ENCODE measurements at regions not wholly inside any gene's neighbourhood (a gene's known extent, or its start where the extent isn't known, plus 50 kb on each side); places are given as distances from the start of the nearest gene placed in this dataset.

DNA sequence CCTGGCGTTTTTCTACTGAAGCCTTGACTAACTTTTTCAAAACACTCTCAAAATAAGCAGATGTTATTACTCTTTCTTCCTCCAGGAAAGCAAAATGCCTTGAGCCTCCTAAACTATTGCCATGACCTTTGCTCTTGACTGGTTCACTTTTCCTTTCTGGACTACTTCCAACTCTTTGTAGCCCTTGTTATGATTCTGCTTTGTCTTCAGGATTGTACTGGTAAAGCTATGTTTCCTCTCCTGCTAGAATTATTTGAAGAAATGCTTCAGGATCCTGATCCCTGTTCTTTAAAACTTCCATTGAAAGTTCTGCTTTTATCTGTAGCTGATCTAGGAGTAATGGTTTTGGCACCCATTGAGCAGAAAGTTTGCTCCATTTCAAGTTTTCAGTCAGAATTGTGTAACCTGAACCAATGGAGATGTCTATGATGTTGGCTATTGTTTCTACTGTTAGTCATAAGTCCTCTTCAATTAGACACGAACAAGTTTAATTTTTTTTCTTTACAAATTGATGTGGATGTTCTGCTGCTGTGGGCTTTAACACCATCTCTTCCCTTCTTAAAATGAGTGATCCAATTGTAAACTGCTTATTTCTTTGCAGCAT, 1356.4 kb downstream of the EFNA5 start:
- TF ChIP-seq, protein P1, sequence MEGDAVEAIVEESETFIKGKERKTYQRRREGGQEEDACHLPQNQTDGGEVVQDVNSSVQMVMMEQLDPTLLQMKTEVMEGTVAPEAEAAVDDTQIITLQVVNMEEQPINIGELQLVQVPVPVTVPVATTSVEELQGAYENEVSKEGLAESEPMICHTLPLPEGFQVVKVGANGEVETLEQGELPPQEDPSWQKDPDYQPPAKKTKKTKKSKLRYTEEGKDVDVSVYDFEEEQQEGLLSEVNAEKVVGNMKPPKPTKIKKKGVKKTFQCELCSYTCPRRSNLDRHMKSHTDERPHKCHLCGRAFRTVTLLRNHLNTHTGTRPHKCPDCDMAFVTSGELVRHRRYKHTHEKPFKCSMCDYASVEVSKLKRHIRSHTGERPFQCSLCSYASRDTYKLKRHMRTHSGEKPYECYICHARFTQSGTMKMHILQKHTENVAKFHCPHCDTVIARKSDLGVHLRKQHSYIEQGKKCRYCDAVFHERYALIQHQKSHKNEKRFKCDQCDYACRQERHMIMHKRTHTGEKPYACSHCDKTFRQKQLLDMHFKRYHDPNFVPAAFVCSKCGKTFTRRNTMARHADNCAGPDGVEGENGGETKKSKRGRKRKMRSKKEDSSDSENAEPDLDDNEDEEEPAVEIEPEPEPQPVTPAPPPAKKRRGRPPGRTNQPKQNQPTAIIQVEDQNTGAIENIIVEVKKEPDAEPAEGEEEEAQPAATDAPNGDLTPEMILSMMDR (IDR thresholded peaks at IDR 0.05; ENCODE audit: extremely low read depth, missing control alignments): no peak
- no peak for DNase-seq (ENCODE audit: low spot score)

DNA sequence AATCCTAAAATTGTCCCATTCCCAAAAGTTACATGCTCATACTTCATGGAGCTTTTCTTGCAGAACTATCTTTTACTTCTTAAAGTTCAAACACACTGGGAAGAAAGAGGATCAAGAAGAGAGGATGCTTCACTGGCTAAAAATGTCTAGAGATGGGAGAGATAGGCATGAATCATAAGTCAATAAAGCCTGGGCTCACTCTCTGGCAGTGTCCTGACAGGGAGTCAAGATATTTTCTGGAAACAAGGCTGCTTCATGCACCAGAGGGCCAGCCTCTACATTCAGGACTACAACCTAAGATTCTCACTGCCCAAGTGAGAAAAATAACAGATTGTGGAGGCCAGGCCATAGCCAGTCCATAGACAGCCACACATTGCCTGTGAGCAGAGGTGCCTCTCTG, 1358.4 kb downstream of the EFNA5 start:
- no peak for DNase-seq (ENCODE audit: low spot score)
- TF ChIP-seq, protein P1 (IDR thresholded peaks at IDR 0.05; ENCODE audit: extremely low read depth, missing control alignments): no peak

DNA sequence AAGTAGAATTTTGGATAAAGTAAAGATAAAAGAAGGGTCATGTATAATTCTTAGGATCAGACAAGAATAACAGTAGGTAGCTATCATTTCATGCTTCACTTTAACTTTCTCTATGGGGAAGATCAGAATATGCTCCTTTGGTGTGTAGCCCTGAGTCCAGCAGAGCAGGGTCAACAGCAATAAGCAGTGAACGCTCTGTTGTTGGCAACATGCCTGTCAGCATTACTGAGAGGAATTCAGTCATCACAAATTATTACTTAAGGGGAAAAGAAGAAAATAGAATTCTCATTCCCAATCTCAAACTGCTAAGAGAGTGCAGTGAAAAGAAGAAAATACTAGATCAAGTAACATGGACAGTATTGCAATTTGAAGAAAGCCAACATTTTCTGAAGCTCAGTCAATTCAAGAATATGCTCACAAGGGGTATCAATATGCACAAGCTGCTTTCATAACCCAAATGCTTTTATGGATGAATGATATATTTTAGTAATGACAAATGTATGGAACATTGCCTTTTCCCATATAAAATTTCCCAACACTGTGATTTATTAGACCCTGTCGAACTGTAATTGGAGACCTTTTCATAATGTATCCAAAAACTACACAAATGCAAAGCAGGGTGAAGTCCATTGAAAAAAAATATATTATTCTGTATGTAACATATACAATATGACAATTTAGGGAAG, 1359.4 kb downstream of the EFNA5 start:
- TF ChIP-seq, protein P1 (IDR thresholded peaks at IDR 0.05; ENCODE audit: extremely low read depth, missing control alignments): no peak
- DNase-seq (ENCODE audit: low spot score): no peak

DNA sequence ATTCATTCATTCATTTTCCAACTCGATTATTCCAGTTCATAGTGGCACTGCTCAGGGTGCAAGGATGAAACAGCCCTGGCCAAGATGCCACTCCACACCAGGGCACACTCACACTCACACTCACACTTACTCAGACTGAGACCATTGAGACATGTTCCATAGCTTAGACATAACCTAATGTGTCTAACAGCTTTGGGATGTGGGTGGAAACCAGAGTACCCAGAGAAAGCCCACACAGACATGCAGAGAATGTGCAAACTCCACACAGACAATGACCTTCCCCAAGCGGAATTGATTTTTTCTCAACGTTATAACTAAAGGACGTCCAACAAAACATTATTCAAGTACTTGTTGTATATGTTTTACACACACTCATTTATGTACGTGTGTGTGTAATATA, 1363.5 kb downstream of the EFNA5 start:
- no peak for DNase-seq (ENCODE audit: low spot score)
- TF ChIP-seq, protein P1 (IDR thresholded peaks at IDR 0.05; ENCODE audit: extremely low read depth, missing control alignments): no peak

DNA sequence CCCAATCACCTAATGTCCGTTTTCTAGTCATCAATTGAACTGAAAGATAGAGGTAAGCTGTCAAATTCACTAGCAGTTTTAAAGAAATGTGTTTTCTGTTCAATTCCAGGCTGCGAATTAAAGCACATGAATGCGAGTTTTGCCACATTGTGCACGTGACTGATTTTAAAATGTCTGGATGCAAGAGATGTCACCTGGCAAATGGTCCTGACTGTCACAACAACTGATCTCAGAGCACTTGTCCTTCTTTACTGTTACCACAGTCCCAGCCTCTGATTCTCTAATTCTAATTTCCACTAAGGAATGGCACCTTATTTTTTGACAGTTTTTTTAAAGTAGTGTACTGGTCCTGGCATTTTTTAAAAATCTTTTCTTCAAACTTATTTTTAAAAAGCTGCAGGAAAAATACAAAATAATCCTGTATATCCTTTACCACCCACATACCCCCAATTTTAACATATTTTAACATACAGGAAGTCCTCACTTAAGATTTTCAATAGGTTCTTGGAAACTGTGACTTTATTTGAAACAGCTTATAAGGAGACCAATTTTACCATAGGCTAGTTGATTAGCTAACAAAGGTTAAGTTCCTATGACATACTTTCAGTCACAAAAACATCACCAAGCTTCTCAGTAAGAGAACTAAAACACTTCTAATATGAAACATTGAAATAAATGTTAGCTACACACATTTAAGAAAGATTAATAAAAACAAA, 1364.3 kb downstream of the EFNA5 start:
- TF ChIP-seq, protein P1 (IDR thresholded peaks at IDR 0.05; ENCODE audit: extremely low read depth, missing control alignments): no peak
- DNase-seq (ENCODE audit: low spot score): no peak

DNA sequence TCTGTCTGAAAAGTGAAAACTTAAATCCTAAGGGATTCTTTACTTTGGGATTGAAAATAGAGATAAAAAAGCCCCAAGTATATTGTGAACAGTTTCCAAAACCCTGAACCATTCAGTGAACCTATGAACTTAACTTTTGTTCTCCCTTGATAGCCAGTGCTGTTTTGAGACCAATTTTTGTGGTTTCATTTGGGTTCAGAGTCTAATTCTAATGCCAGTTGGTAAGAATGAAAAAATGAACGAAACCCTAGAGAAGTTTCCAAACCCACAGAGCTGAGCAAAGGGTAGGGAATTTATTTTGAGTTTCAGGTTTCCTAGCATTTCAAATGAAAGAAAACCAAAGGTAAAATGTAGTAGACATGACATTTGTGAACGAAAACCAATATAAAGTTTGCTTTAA, 1366.8 kb downstream of the EFNA5 start:
- DNase-seq (ENCODE audit: low spot score): no peak
- TF ChIP-seq, protein P1 (IDR thresholded peaks at IDR 0.05; ENCODE audit: extremely low read depth, missing control alignments): no peak

DNA sequence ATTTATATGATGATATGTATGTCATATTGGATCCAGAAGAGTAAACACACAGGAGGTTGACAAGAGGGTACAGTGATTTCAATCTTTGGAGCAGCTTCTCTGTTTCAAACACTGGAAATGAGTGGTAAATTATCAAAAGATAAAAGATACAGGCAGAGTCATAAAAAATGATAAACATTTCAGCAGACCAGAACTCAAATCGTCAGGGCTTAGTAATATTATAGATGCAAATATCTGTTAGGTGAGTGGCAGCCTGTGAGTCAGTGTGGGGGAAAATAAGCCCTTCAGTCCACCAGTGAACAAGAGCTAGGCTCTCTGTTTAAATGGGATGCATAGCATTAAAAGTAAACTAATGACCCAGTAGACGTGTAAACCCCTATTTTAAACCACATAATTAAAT, 1378.1 kb downstream of the EFNA5 start:
- DNase-seq (ENCODE audit: low spot score): no peak

More for the DNA sequence above, 1378.1 kb downstream of the EFNA5 start:
- TF ChIP-seq, protein P1 (IDR thresholded peaks at IDR 0.05; ENCODE audit: extremely low read depth, missing control alignments): no peak
